GM12873 (cell line): ENCODE measurements at regions not wholly inside any gene's neighbourhood (a gene's known extent, or its start where the extent isn't known, plus 50 kb on each side); places are given as distances from the start of the nearest gene placed in this dataset.

Experiments
- TF ChIP-seq, protein P1 (sequence below): IDR thresholded peaks from 2 replicates; pipeline ENCODE4 v1.5.1; 2012; ENCODE audit warnings: low read depth, mild to moderate bottlenecking, moderate library complexity, low read length, control low read depth; ENCODE audit not compliant: insufficient read depth; ENCODE audit errors: missing control alignments

GRCh38 chr10:107631876-107632275 is 467.4 kb upstream of the SORCS1 start:
- TF ChIP-seq, protein P1, sequence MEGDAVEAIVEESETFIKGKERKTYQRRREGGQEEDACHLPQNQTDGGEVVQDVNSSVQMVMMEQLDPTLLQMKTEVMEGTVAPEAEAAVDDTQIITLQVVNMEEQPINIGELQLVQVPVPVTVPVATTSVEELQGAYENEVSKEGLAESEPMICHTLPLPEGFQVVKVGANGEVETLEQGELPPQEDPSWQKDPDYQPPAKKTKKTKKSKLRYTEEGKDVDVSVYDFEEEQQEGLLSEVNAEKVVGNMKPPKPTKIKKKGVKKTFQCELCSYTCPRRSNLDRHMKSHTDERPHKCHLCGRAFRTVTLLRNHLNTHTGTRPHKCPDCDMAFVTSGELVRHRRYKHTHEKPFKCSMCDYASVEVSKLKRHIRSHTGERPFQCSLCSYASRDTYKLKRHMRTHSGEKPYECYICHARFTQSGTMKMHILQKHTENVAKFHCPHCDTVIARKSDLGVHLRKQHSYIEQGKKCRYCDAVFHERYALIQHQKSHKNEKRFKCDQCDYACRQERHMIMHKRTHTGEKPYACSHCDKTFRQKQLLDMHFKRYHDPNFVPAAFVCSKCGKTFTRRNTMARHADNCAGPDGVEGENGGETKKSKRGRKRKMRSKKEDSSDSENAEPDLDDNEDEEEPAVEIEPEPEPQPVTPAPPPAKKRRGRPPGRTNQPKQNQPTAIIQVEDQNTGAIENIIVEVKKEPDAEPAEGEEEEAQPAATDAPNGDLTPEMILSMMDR, result no peak

DNA sequence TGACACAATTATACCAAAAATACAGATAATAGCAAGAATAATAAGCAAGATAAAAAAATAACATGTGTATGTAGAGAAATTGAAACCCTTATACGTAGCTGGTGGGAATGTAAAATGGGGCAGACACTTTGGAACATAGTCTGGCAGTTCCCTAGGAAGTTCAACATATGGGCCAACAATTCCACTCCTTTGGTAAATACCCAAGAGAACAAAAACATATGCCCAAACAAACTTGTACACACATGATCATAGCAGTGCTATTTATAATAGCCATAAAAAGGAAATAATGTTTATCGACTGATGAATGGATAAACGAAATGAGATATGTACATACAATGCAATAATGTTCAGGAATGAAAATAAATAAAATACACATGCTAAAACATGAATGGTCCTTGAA is 462.4 kb upstream of the SORCS1 start:
- TF ChIP-seq, protein P1, result no peak

DNA sequence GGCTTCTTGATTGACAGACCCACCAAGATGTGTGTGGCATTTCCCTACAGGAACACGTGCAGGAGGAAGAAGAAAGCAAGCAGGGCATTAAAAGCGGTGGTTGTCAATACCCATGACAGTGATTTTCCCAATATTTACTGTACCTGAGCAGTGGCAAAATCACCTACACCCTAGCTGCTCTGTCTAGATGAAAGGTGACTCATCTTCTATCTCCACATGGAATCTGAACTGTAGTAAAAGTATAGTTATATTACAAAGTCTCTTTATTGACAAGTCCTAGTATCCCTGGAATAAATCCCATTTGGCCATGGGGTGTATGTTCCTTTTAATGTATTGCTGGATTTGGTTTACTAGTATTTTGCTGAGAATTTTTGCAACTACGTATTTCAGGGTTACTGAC is 458.8 kb upstream of the SORCS1 start:
- TF ChIP-seq, protein P1, result no peak

GRCh38 chr10:107619139-107619538 is 454.6 kb upstream of the SORCS1 start:
- TF ChIP-seq, protein P1, result no peak

DNA sequence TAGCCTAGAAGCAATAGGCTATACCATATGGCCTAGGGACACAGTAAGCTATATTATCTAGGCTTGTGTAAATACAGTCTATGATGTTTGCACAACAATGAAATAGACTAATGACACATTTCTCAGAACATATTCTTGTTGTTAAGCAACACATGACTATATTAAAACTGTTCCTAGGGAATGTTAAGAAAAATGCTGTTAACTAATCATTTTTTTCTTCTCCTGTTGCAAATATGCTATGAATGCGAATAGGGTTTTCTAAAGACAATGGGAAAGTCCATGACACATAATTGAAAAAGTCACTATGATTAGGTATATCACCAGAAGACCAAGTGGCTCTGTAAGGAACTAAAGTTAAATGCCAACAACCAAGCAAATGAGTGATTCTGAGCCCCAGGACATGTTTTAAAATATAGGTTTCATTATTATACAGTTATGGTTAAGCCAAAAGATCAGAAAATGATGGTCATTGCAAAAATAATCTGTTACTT is 454.0 kb upstream of the SORCS1 start:
- TF ChIP-seq, protein P1, result no peak

DNA sequence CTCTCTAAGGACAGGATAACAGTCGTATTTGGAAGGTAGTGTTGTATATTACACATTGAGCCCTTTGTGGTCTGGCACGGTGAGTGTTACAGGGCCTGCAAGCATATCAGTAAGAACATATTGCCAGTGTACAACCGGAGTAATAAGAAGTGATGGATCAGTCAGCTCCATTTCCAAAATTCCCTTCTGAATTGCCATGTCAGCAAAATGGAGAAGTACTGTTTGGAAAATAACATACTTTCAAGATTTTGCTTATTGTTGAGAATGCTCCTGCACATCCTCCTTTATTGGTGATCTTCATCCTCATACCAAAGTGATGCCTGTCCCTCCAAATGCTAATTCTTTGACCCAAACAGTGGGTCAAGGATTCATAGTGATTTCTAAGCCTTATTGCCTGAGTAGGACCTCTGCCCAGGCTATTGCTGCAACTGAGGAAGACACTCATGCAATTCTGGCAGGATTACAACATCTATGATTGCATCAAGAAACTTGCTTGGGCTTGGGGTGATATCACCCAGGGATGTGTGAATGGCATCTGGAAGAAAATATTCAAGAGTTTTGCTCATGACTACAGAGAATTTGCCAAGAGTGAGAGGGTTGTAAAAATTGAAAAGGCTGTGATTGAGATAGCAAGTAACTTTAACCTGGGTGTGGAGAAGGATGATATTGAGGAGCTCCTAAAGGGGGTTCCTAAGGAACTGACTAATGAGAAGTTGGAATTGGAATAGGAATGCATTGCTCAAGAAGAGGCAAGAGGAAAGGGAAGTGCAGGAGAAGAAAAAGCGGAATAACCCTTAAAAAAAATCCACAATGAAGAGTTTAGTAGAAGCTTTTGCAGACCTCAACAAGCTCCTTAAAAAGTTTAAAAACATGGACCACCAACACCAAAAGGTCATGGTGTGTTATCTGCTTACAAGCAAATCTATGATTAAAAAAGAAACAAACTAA is 452.2 kb upstream of the SORCS1 start:
- TF ChIP-seq, protein P1, result no peak

- TF ChIP-seq, protein P1, result no peak
Observed at GRCh38 chr10:107616031-107616430, 451.5 kb upstream of the SORCS1 start.
